Esophagus squamous epithelium (tissue), 4 donors: ENCODE measurements at regions not wholly inside any gene's neighbourhood (a gene's known extent, or its start where the extent isn't known, plus 50 kb on each side); places are given as distances from the start of the nearest gene placed in this dataset.

Source experiments
- CTCF ChIP-seq, 6 experiments: fragments of 450-650 bp in 4 of 6; fragments of 200-600 bp in 2 of 6; sonication (generic) in 2 of 6; IDR thresholded peaks; one replicate each; pipeline ENCODE4 v1.5.1; 2016 to 2019; ENCODE audit warnings: antibody characterized with exemption in 6 of 6, mild to moderate bottlenecking in 4 of 6, moderate library complexity in 4 of 6
- POLR2A ChIP-seq, 4 donors: fragments of 450-650 bp; IDR thresholded peaks; one replicate each; pipeline ENCODE4 v1.6.1; 2017; ENCODE audit warnings: antibody characterized with exemption in 4 of 4, mild to moderate bottlenecking in 4 of 4, moderate library complexity in 3 of 4

- TF ChIP-seq POLR2A (IDR thresholded peaks at IDR 0.05) (no peak), CTCF (IDR thresholded peaks at IDR 0.05) (no peak)
These were observed 63.0 kb upstream of the ZBED5 start for GRCh38 chr11:10920875-10921274.
